BJ (cell line): ENCODE measurements at regions not wholly inside any gene's neighbourhood (a gene's known extent, or its start where the extent isn't known, plus 50 kb on each side); places are given as distances from the start of the nearest gene placed in this dataset.
"Not testable (repeated sequence)": the region's sequence is repeated elsewhere in the genome, so short reads cannot be mapped to it uniquely, and the experiment has no call there.

Experiments used
- CTCF ChIA-PET: fragments of 350-600 bp; formaldehyde crosslinking; extraction: SDS; loops from one replicate; lab custom pipeline; 2021; ENCODE audit warnings: antibody characterized with exemption, inconsistent platforms; lab: Yijun Ruan, JAX
- POLR2A ChIA-PET: fragments of 300-600 bp; sonication (Branson Sonifier 250); formaldehyde crosslinking; extraction: SDS; loops from one replicate; lab custom pipeline; 2021; ENCODE audit warnings: antibody characterized with exemption; lab: Charles Lee
- DNase-seq: peaks from one replicate; pipeline ENCODE4 v3.0.0-alpha.2; 2011; ENCODE audit warnings: low read depth
- H3K27me3 ChIP-seq: 2 replicates; pipeline ENCODE4 v1.6.0; 2011; ENCODE audit warnings: low read length; ENCODE audit not compliant: control insufficient read depth, insufficient read depth
- H3K36me3 ChIP-seq: 2 replicates; pipeline ENCODE4 v1.5.1; 2011; ENCODE audit warnings: low read length; ENCODE audit not compliant: control insufficient read depth, insufficient read depth
- H3K4me3 ChIP-seq: 2 replicates; pipeline ENCODE4 v1.5.1; 2011; ENCODE audit warnings: low read depth, mild to moderate bottlenecking, control low read depth, low read length
- TF ChIP-seq, protein P1 (sequence below): IDR thresholded peaks from 2 replicates; pipeline ENCODE4 v1.5.1; 2011; ENCODE audit warnings: low read depth, mild to moderate bottlenecking, control low read depth, inconsistent platforms, low read length, moderate library complexity; ENCODE audit not compliant: insufficient read depth

DNA sequence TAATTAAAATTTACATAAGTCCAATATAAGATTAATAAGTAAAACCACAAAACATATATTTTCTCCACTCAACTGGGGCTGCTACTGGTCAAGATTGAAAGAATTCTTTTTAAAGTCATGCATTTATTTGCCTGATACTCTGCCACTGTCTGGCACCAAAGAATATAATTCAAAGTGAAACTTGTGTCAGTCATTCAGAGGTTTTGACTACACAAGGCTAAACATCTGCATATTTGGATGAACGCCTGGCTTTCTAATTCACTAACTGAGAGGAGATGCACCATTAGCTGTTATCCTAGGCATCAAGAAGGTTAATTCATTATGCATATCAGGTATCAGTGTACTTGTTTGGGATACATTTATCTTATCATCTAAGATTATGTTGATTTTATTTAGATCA, 598.5 kb downstream of the CENPC start:
- H3K4me3 ChIP-seq, result no peak overlapping the region
- no peak for DNase-seq
- no peaks in the 10 kb centered on the region for H3K27me3 ChIP-seq
- ChIA-PET CTCF (no interaction called here), POLR2A (no interaction called here)
- H3K36me3 ChIP-seq, result no peaks in the 10 kb centered on the region
- TF ChIP-seq, protein P1, sequence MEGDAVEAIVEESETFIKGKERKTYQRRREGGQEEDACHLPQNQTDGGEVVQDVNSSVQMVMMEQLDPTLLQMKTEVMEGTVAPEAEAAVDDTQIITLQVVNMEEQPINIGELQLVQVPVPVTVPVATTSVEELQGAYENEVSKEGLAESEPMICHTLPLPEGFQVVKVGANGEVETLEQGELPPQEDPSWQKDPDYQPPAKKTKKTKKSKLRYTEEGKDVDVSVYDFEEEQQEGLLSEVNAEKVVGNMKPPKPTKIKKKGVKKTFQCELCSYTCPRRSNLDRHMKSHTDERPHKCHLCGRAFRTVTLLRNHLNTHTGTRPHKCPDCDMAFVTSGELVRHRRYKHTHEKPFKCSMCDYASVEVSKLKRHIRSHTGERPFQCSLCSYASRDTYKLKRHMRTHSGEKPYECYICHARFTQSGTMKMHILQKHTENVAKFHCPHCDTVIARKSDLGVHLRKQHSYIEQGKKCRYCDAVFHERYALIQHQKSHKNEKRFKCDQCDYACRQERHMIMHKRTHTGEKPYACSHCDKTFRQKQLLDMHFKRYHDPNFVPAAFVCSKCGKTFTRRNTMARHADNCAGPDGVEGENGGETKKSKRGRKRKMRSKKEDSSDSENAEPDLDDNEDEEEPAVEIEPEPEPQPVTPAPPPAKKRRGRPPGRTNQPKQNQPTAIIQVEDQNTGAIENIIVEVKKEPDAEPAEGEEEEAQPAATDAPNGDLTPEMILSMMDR, result no peak

DNA sequence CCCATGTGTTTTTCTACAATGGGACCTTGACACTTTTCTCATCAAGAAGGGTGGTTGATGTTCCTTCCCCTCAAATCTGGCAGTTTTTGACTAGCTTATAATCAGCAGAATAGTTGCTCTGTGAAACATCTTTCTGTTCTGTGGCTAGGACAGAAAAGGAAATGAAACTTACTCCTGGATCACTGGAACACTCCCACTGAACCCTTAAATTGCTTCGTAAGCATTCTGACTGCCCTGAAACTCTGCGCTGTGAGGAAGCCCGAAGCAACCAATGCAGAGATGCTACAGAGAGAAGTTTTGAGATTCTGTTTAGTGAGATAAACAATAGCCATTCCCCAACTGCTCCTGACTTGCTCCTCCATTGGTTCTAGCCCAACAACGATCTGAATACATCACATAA, 602.2 kb downstream of the CENPC start:
- POLR2A ChIA-PET, result no interaction called here
- TF ChIP-seq, protein P1, result no peak
- no peaks in the 10 kb centered on the region for H3K27me3 ChIP-seq
- H3K36me3 ChIP-seq, result no peaks in the 10 kb centered on the region
- CTCF ChIA-PET, result no interaction called here
- no peak for DNase-seq
- no peak overlapping the region for H3K4me3 ChIP-seq

DNA sequence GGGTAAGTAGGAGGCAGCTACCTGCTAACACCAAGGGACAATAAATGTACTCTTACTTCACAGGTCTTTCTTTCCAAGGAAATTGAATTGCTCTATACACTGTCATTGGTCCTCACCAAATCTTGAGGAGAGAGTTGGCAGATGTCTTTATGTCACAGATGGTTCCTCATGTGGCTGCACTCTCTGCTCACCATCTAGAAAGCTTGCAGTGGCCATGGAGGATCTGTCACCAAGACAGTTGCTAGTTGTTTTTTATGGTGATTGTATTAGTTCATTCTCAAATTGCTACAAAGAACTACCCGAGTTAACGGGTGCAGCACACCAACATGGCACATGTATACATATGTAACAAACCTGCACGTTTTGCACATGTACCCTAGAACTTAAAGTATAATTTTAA, 613.3 kb downstream of the CENPC start:
- H3K27me3 ChIP-seq, CTCF ChIA-PET, POLR2A ChIA-PET, DNase-seq, H3K36me3 ChIP-seq, H3K4me3 ChIP-seq: not testable (repeated sequence)

DNA sequence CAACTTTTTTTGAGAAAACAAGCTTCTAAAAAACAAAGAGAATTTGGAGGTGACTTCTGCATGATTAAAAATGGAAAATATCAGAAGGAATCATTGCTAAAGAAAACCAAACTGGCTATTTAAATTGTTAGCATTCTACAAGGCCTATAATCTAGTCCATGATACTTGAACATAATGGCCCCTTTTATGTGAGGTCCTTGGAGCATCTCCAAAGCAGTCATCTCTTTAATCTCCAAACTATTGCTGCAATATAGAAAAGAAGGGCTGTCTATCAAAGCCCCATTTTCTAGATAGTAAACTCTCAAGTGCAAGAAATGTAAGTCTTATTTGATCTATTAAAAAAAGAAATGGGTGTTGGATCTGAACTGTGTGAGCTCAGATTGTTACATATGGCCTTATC, 615.1 kb downstream of the CENPC start:
- CTCF ChIA-PET, result no interaction called here
- TF ChIP-seq, protein P1, result no peak

DNA sequence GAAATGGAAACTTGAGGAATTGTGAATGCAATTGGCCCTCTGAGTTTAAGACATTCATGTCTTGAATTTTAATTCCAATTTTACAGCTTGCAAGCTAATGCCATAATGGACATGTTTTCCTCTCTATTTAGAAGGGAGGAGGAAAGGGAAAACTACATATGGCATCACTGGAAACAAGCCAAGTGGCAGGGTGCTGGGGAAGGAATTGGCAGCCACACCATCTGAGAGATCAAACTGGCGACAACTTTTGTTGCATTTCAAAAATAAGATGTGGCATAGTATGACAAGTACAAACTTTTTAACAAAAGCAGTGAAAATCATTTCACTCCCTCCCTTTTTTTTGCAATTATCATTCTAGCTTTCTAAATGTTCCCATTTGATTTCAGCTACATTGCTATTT, 615.6 kb downstream of the CENPC start:
- Histone ChIP-seq H3K36me3 (no peaks in the 10 kb centered on the region), H3K4me3 (no peak overlapping the region), H3K27me3 (no peaks in the 10 kb centered on the region)
- CTCF ChIA-PET, result no interaction called here
- TF ChIP-seq, protein P1, result no peak
- DNase-seq, result no peak
- POLR2A ChIA-PET, result no interaction called here

More for the DNA sequence above, 615.1 kb downstream of the CENPC start:
- Histone ChIP-seq H3K27me3 (no peaks in the 10 kb centered on the region), H3K4me3 (no peak overlapping the region), H3K36me3 (no peaks in the 10 kb centered on the region)
- DNase-seq, result no peak
- POLR2A ChIA-PET, result no interaction called here

DNA sequence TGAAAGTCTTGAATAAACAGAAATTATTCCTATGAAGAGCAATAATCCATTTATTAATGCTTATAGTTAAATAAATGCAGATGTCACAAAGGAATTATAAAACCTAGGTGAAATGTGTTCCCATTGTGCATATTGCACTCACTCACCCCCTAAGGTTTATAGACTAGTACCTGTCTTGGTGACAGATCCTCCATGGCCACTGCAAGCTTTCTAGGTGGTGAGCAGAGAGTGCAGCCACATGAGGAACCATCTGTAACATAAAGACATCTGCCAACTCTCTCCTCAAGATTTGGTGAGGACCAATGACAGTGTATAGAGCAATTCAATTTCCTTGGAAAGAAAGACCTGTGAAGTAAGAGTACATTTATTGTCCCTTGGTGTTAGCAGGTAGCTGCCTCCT, 616.4 kb downstream of the CENPC start:
- H3K27me3 ChIP-seq, H3K4me3 ChIP-seq, DNase-seq, CTCF ChIA-PET, H3K36me3 ChIP-seq, POLR2A ChIA-PET: not testable (repeated sequence)
